HEK293 (cell line): ENCODE measurements at regions not wholly inside any gene's neighbourhood (a gene's known extent, or its start where the extent isn't known, plus 50 kb on each side); places are given as distances from the start of the nearest gene placed in this dataset.
"Not testable (repeated sequence)": the region's sequence is repeated elsewhere in the genome, so short reads cannot be mapped to it uniquely, and the experiment has no call there.

ENCODE experiments used
- CTCF ChIA-PET: fragments of 350-600 bp; formaldehyde crosslinking; extraction: SDS; loops from one replicate; lab custom pipeline; 2021; ENCODE audit warnings: antibody characterized with exemption; lab: Yijun Ruan, JAX
- POLR2A ChIA-PET: fragments of 300-600 bp; formaldehyde crosslinking; extraction: SDS; loops from one replicate; lab custom pipeline; 2020; ENCODE audit warnings: antibody characterized with exemption, inconsistent platforms; lab: Yijun Ruan, JAX
- H3K27ac ChIP-seq: fragments of 200-500 bp; sonication (Bioruptor generic); 2 replicates; pipeline ENCODE4 v1.5.1; 2014; ENCODE audit warnings: low read depth, low read length, control low read depth, inconsistent platforms; ENCODE audit errors: extremely low read depth
- H3K36me3 ChIP-seq, 2 experiments: fragments of 200-500 bp in 1 of 2; sonication (Bioruptor generic) in 1 of 2; 1 replicate in 1 of 2; 2 replicates in 1 of 2; pipeline ENCODE4 v1.5.1; 2014 to 2017; ENCODE audit warnings: inconsistent platforms in 2 of 2, low read length in 2 of 2; ENCODE audit not compliant: control insufficient read depth in 2 of 2, insufficient read depth in 1 of 2
- H3K4me1 ChIP-seq: fragments of 200-500 bp; sonication (Bioruptor generic); 2 replicates; pipeline ENCODE4 v1.5.1; 2014; ENCODE audit warnings: mild to moderate bottlenecking, low read length, inconsistent platforms; ENCODE audit not compliant: control insufficient read depth, insufficient read depth
- H3K4me3 ChIP-seq: 2 replicates; pipeline ENCODE4 v1.5.1; 2011; ENCODE audit warnings: low read depth, mild to moderate bottlenecking, control low read depth, low read length, moderate library complexity
- H3K9me3 ChIP-seq: fragments of 200-500 bp; sonication (Bioruptor generic); 2 replicates; pipeline ENCODE4 v1.5.1; 2014; ENCODE audit warnings: low read depth, low read length, inconsistent platforms; ENCODE audit not compliant: control insufficient read depth, insufficient read depth
- EGR2 ChIP-seq: fragments of 450-650 bp; formaldehyde crosslinking; IDR thresholded peaks from 2 replicates; pipeline ENCODE4 v1.5.1; 2016; ENCODE audit warnings: low read depth, missing biosample characterization, missing genetic modification characterization
- FEZF1 ChIP-seq: fragments of 450-650 bp; formaldehyde crosslinking; IDR thresholded peaks from 2 replicates; pipeline ENCODE4 v1.5.1; 2016; ENCODE audit warnings: missing biosample characterization, missing genetic modification characterization
- GLIS1 ChIP-seq: fragments of 450-650 bp; formaldehyde crosslinking; IDR thresholded peaks from 2 replicates; pipeline ENCODE4 v1.5.1; 2016; ENCODE audit warnings: missing biosample characterization, missing genetic modification characterization
- HOXA7 ChIP-seq: sonication (generic); formaldehyde crosslinking; IDR thresholded peaks from 2 replicates; pipeline ENCODE4 v1.8.1; 2022; ENCODE audit warnings: missing genetic modification reagents, borderline replicate concordance
- REPIN1 ChIP-seq: fragments of 450-650 bp; formaldehyde crosslinking; IDR thresholded peaks from 2 replicates; pipeline ENCODE4 v1.5.1; 2017; ENCODE audit warnings: missing biosample characterization, missing genetic modification characterization, low read depth
- SP3 ChIP-seq: fragments of 450-650 bp; formaldehyde crosslinking; IDR thresholded peaks from 2 replicates; pipeline ENCODE4 v1.5.1; 2016; ENCODE audit warnings: missing biosample characterization, missing genetic modification characterization
- ZBTB26 ChIP-seq: fragments of 450-650 bp; formaldehyde crosslinking; optimal IDR thresholded peaks from 2 replicates; pipeline ENCODE3; 2016; ENCODE audit warnings: missing biosample characterization, mild to moderate bottlenecking, missing genetic modification characterization
- ZBTB8A ChIP-seq: fragments of 450-650 bp; formaldehyde crosslinking; IDR thresholded peaks from 2 replicates; pipeline ENCODE4 v1.5.1; 2016; ENCODE audit warnings: missing biosample characterization, missing genetic modification characterization
- ZNF26 ChIP-seq: fragments of 450-650 bp; formaldehyde crosslinking; IDR thresholded peaks from 2 replicates; pipeline ENCODE4 v1.5.1; 2016; ENCODE audit warnings: missing biosample characterization, missing genetic modification characterization
- ZNF280C ChIP-seq: fragments of 450-650 bp; formaldehyde crosslinking; IDR thresholded peaks from 2 replicates; pipeline ENCODE4 v1.5.1; 2016; ENCODE audit warnings: missing biosample characterization, missing genetic modification characterization
- ZNF302 ChIP-seq: fragments of 450-650 bp; formaldehyde crosslinking; IDR thresholded peaks from 2 replicates; pipeline ENCODE4 v1.5.1; 2016; ENCODE audit warnings: missing biosample characterization, missing genetic modification characterization, low read depth
- ZNF311 ChIP-seq: fragments of 450-650 bp; formaldehyde crosslinking; IDR thresholded peaks from 2 replicates; pipeline ENCODE4 v1.5.1; 2017; ENCODE audit warnings: missing biosample characterization, missing genetic modification characterization, borderline replicate concordance
- ZNF37A ChIP-seq: fragments of 450-650 bp; IDR thresholded peaks from 2 replicates; pipeline ENCODE4 v1.5.1; 2018; ENCODE audit warnings: missing biosample characterization, missing genetic modification characterization
- ZNF426 ChIP-seq: fragments of 450-650 bp; formaldehyde crosslinking; IDR thresholded peaks from 2 replicates; pipeline ENCODE4 v1.5.1; 2017; ENCODE audit warnings: missing biosample characterization, missing genetic modification characterization, mild to moderate bottlenecking, inconsistent platforms, moderate library complexity
- ZNF529 ChIP-seq: fragments of 450-650 bp; formaldehyde crosslinking; IDR thresholded peaks from 2 replicates; pipeline ENCODE4 v1.5.1; 2017; ENCODE audit warnings: missing genetic modification characterization, missing biosample characterization; ENCODE audit not compliant: insufficient replicate concordance
- ZSCAN16 ChIP-seq: fragments of 450-650 bp; formaldehyde crosslinking; IDR thresholded peaks from 2 replicates; pipeline ENCODE4 v1.5.1; 2016; ENCODE audit warnings: missing biosample characterization, missing genetic modification characterization
- ZSCAN23 ChIP-seq: fragments of 450-650 bp; formaldehyde crosslinking; IDR thresholded peaks from 2 replicates; pipeline ENCODE4 v1.5.1; 2016; ENCODE audit warnings: missing biosample characterization, missing genetic modification characterization
- TF ChIP-seq, protein P1 (sequence below): fragments of 450-650 bp; formaldehyde crosslinking; IDR thresholded peaks from 2 replicates; pipeline ENCODE4 v1.5.1; 2017; ENCODE audit warnings: missing biosample characterization, missing genetic modification characterization
- TF ChIP-seq, protein P2 (sequence below): fragments of 450-650 bp; IDR thresholded peaks from 2 replicates; pipeline ENCODE4 v1.5.1; 2018; ENCODE audit warnings: missing biosample characterization, missing genetic modification characterization
- TF ChIP-seq, protein P3 (sequence below): fragments of 450-650 bp; formaldehyde crosslinking; IDR thresholded peaks from 2 replicates; pipeline ENCODE4 v1.5.1; 2017; ENCODE audit warnings: missing biosample characterization, missing genetic modification characterization

DNA sequence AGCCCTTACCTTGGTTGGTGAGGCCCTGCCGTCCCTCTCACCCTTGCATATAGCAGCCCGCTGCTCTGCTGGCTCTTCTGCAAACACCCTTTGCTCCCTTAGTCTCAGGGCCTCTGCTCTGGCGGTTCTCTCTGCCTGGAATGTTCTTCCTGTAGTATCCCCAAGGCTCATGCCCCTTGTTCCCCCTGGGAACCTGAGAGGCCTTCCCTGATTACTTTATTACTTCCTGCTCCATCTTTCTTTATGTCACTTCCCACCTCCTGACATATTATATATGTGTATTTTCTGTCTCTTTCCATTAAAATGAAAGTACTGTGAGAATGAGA, 73.9 kb upstream of the SPRY4 start:
- POLR2A ChIA-PET: no interaction called here
- CTCF ChIA-PET: interaction anchor here (0.8 kb wide), 1 partner anchor 150 kb away, joined by 3 read pairs; no protein-coding TSS in a partner anchor
- TF ChIP-seq ZNF26 (tag by site-specific recombination): no peak
- no peak for TF ChIP-seq ZBTB26
- no peak for TF ChIP-seq REPIN1 (tag by site-specific recombination)
- TF ChIP-seq ZNF529 (tag by site-specific recombination): no peak
- Histone ChIP-seq H3K27ac (no peak overlapping the region), H3K36me3 (no peaks in the 10 kb centered on the region), H3K4me1 (no peaks in the 10 kb centered on the region), H3K9me3 (no peaks in the 10 kb centered on the region), H3K4me3 (no peak overlapping the region)

DNA sequence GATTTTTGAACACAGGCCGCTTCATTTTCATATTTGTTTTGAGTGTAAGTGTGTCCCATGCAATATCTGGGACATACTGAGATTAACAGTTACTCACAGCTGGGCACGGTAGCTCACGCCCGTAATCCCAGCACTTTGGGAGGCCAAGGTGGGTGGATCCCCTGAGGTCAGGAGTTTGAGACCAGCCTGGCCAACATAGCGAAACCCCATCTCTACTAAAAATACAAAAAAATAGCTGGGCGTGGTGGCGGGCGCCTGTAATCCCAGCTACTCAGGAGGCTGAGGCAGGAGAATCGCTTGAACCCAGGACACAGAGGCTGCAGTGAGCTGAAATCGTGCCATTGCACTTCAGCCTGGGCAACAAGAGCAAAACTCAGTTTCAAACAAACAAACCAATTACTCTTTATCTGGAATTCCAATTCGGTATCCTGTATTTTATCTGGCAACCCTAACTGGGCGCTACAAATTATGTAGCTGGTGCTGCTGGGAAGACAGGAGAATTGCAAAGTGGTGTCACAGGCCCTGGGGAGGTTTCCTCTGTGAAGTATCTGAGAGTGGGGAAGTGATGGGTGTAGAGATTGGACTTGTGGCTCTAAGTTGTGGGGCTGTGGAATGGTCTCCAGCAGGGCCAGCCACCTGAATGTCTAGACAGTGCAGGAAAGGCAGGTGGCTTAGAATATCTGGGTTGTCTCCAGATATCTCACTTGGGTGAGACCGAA, 73.3 kb upstream of the SPRY4 start:
- H3K36me3 ChIP-seq, H3K9me3 ChIP-seq, H3K4me1 ChIP-seq, H3K4me3 ChIP-seq, POLR2A ChIA-PET, H3K27ac ChIP-seq: not testable (repeated sequence)
- CTCF ChIA-PET: interaction anchor here (0.8 kb wide), 1 partner anchor 151 kb away, joined by 3 read pairs; no protein-coding TSS in a partner anchor

DNA sequence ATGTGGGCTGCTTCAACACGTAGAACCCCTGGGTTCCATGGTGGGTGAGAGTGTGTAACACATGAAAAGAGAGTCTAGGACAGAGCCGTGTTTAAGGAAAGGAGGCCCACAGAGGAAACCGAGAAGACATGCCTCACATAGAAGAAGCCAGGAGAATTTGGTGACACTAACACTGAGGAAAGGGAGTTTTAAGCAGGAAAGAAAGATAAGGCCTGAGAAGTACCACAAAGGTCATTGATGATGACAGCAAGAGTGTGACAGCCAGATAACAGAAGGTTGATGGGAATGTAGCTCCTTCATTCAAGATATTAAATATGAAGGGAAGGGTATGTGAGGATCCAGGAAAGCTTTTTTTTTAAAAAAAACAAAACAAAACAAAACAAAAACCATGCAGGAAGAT, 72.4 kb upstream of the SPRY4 start:
- no peak overlapping the region for H3K4me3 ChIP-seq
- TF ChIP-seq ZSCAN23 (tag by site-specific recombination) (no peak), HOXA7 (CRISPR knock-in tag) (no peak), ZNF280C (tag by site-specific recombination) (no peak), ZNF302 (no peak), EGR2 (tag by site-specific recombination) (no peak), GLIS1 (tag by site-specific recombination) (no peak), ZNF311 (tag by site-specific recombination) (no peak), FEZF1 (tag by site-specific recombination) (no peak), ZNF37A (tag by site-specific recombination) (no peak), ZNF426 (tag by site-specific recombination) (no peak), ZBTB8A (tag by site-specific recombination) (no peak), ZSCAN16 (tag by site-specific recombination) (no peak), SP3 (tag by site-specific recombination) (no peak)
- TF ChIP-seq, protein P1, sequence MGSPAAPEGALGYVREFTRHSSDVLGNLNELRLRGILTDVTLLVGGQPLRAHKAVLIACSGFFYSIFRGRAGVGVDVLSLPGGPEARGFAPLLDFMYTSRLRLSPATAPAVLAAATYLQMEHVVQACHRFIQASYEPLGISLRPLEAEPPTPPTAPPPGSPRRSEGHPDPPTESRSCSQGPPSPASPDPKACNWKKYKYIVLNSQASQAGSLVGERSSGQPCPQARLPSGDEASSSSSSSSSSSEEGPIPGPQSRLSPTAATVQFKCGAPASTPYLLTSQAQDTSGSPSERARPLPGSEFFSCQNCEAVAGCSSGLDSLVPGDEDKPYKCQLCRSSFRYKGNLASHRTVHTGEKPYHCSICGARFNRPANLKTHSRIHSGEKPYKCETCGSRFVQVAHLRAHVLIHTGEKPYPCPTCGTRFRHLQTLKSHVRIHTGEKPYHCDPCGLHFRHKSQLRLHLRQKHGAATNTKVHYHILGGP (tag by site-specific recombination): no peak
- TF ChIP-seq, protein P2, sequence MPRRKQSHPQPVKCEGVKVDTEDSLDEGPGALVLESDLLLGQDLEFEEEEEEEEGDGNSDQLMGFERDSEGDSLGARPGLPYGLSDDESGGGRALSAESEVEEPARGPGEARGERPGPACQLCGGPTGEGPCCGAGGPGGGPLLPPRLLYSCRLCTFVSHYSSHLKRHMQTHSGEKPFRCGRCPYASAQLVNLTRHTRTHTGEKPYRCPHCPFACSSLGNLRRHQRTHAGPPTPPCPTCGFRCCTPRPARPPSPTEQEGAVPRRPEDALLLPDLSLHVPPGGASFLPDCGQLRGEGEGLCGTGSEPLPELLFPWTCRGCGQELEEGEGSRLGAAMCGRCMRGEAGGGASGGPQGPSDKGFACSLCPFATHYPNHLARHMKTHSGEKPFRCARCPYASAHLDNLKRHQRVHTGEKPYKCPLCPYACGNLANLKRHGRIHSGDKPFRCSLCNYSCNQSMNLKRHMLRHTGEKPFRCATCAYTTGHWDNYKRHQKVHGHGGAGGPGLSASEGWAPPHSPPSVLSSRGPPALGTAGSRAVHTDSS (tag by site-specific recombination): no peak
- TF ChIP-seq, protein P3, sequence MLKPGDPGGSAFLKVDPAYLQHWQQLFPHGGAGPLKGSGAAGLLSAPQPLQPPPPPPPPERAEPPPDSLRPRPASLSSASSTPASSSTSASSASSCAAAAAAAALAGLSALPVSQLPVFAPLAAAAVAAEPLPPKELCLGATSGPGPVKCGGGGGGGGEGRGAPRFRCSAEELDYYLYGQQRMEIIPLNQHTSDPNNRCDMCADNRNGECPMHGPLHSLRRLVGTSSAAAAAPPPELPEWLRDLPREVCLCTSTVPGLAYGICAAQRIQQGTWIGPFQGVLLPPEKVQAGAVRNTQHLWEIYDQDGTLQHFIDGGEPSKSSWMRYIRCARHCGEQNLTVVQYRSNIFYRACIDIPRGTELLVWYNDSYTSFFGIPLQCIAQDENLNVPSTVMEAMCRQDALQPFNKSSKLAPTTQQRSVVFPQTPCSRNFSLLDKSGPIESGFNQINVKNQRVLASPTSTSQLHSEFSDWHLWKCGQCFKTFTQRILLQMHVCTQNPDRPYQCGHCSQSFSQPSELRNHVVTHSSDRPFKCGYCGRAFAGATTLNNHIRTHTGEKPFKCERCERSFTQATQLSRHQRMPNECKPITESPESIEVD (tag by site-specific recombination): no peak
- TF ChIP-seq, all 188 proteins: peak for 0
- CTCF ChIA-PET: interaction anchor here (0.6 kb wide), 1 partner anchor 808 kb away, joined by 4 read pairs; no protein-coding TSS in a partner anchor
- Histone ChIP-seq H3K36me3 (no peaks in the 10 kb centered on the region), H3K27ac (no peak overlapping the region), H3K9me3 (no peaks in the 10 kb centered on the region), H3K4me1 (no peaks in the 10 kb centered on the region)
- POLR2A ChIA-PET: no interaction called here
